Osteocyte (in vitro differentiated cells): ENCODE measurements at regions not wholly inside any gene's neighbourhood (a gene's known extent, or its start where the extent isn't known, plus 50 kb on each side); places are given as distances from the start of the nearest gene placed in this dataset.

Experiments
- DNase-seq: peaks from one replicate; pipeline ENCODE4 v3.0.0; 2021; ENCODE audit warnings: mixed read lengths; ENCODE audit not compliant: unreplicated experiment; ENCODE audit errors: extremely low spot score
- H3K27ac Mint-ChIP-seq: one replicate; pipeline ENCODE4 v1.8.0; 2021; ENCODE audit warnings: mild to moderate bottlenecking, mixed read lengths; ENCODE audit not compliant: unreplicated experiment
- H3K27me3 Mint-ChIP-seq: one replicate; pipeline ENCODE4 v1.8.0; 2021; ENCODE audit warnings: mixed read lengths; ENCODE audit not compliant: unreplicated experiment
- H3K36me3 Mint-ChIP-seq: one replicate; pipeline ENCODE4 v1.8.0; 2021; ENCODE audit warnings: mixed read lengths; ENCODE audit not compliant: unreplicated experiment
- H3K4me1 Mint-ChIP-seq: one replicate; pipeline ENCODE4 v1.8.0; 2021; ENCODE audit warnings: mixed read lengths; ENCODE audit not compliant: unreplicated experiment
- H3K4me3 Mint-ChIP-seq: one replicate; pipeline ENCODE4 v1.8.0; 2021; ENCODE audit warnings: mild to moderate bottlenecking, moderate library complexity, mixed read lengths; ENCODE audit not compliant: unreplicated experiment
- H3K9me3 Mint-ChIP-seq: one replicate; pipeline ENCODE4 v1.8.0; 2021; ENCODE audit warnings: mixed read lengths; ENCODE audit not compliant: unreplicated experiment
- CTCF ChIP-seq: fragments of 200-600 bp; sonication (generic); IDR thresholded peaks from 2 replicates; pipeline ENCODE4 v1.5.0; 2021; ENCODE audit warnings: antibody characterized with exemption, mild to moderate bottlenecking, moderate library complexity

- H3K27me3 Mint-ChIP-seq: no peaks in the 10 kb centered on the region
- no peak for DNase-seq
- no peak for TF ChIP-seq CTCF
- H3K9me3 Mint-ChIP-seq: no peaks in the 10 kb centered on the region
- no peaks in the 10 kb centered on the region for H3K36me3 Mint-ChIP-seq
- no peak overlapping the region for H3K4me3 Mint-ChIP-seq
- H3K4me1 Mint-ChIP-seq: no peaks in the 10 kb centered on the region
- no peak overlapping the region for H3K27ac Mint-ChIP-seq
These were observed 1302.6 kb upstream of the EPHA6 start for GRCh38 chr3:95511828-95512227.

- no peak for DNase-seq
- TF ChIP-seq CTCF: no peak
- no peaks in the 10 kb centered on the region for H3K27me3 Mint-ChIP-seq
- no peak overlapping the region for H3K4me3 Mint-ChIP-seq
- no peak overlapping the region for H3K27ac Mint-ChIP-seq
- H3K9me3 Mint-ChIP-seq: no peaks in the 10 kb centered on the region
- no peaks in the 10 kb centered on the region for H3K36me3 Mint-ChIP-seq
- no peaks in the 10 kb centered on the region for H3K4me1 Mint-ChIP-seq
These were observed 1300.1 kb upstream of the EPHA6 start for GRCh38 chr3:95514260-95514659.

- Mint-ChIP-seq H3K4me3 (no peak overlapping the region), H3K4me1 (no peaks in the 10 kb centered on the region), H3K27ac (no peak overlapping the region), H3K36me3 (no peaks in the 10 kb centered on the region), H3K9me3 (no peaks in the 10 kb centered on the region), H3K27me3 (peaks cover 3% of the 10 kb centered on the region)
- no peak for DNase-seq
- no peak for TF ChIP-seq CTCF
These were observed 1293.0 kb upstream of the EPHA6 start for GRCh38 chr3:95521396-95521795.

- no peaks in the 10 kb centered on the region for H3K4me1 Mint-ChIP-seq
These were observed 1291.9 kb upstream of the EPHA6 start for GRCh38 chr3:95522449-95522848.

GRCh38 chr3:95539950-95540483, 1274.4 kb upstream of the EPHA6 start:
- Mint-ChIP-seq H3K9me3 (no peaks in the 10 kb centered on the region), H3K36me3 (no peaks in the 10 kb centered on the region), H3K27ac (no peak overlapping the region)

More at GRCh38 chr3:95522449-95522848, 1291.9 kb upstream of the EPHA6 start:
- peaks cover 3% of the 10 kb centered on the region for H3K27me3 Mint-ChIP-seq
- H3K36me3 Mint-ChIP-seq: no peaks in the 10 kb centered on the region
- no peaks in the 10 kb centered on the region for H3K9me3 Mint-ChIP-seq
- H3K4me3 Mint-ChIP-seq: no peak overlapping the region
- no peak for DNase-seq
- no peak overlapping the region for H3K27ac Mint-ChIP-seq
- no peak for TF ChIP-seq CTCF

More at GRCh38 chr3:95539950-95540483, 1274.4 kb upstream of the EPHA6 start:
- Mint-ChIP-seq H3K4me3 (no peak overlapping the region), H3K4me1 (no peaks in the 10 kb centered on the region), H3K27me3 (peaks cover 6% of the 10 kb centered on the region)
- TF ChIP-seq CTCF: no peak
- no peak for DNase-seq
